ENCODE measurements at regions not wholly inside any gene's neighbourhood (a gene's known extent, or its start where the extent isn't known, plus 50 kb on each side); places are given as distances from the start of the nearest gene placed in this dataset.
"Not testable (repeated sequence)": the region's sequence is repeated elsewhere in the genome, so short reads cannot be mapped to it uniquely, and the experiment has no call there.

GRCh38 chr11:98720951-98721350 lies 299.8 kb upstream of the CNTN5 start:
- no peak for TF ChIP-seq CTCF (IDR thresholded peaks at IDR 0.05; ENCODE audit: control insufficient read depth, extremely low read depth, insufficient read depth)
- no peak for DNase-seq (ENCODE audit: low read depth)
- no peak overlapping the region for H3K4me3 ChIP-seq (ENCODE audit: low read depth, low read length)

GRCh38 chr11:98725471-98725870 lies 295.3 kb upstream of the CNTN5 start:
- no peak for TF ChIP-seq CTCF (IDR thresholded peaks at IDR 0.05; ENCODE audit: control insufficient read depth, extremely low read depth, insufficient read depth)
- no peak overlapping the region for H3K4me3 ChIP-seq (ENCODE audit: low read depth, low read length)
- no peak for DNase-seq (ENCODE audit: low read depth)

- TF ChIP-seq CTCF (IDR thresholded peaks at IDR 0.05; ENCODE audit: control insufficient read depth, extremely low read depth, insufficient read depth): no peak
- no peak overlapping the region for H3K4me3 ChIP-seq (ENCODE audit: low read depth, low read length)
- DNase-seq (ENCODE audit: low read depth): no peak
Measured at GRCh38 chr11:98728421-98728820, 292.3 kb upstream of the CNTN5 start.

GRCh38 chr11:98729118-98729517 lies 291.6 kb upstream of the CNTN5 start:
- H3K4me3 ChIP-seq (ENCODE audit: low read depth, low read length): no peak overlapping the region
- no peak for TF ChIP-seq CTCF (IDR thresholded peaks at IDR 0.05; ENCODE audit: control insufficient read depth, extremely low read depth, insufficient read depth)

GRCh38 chr11:98732947-98733346 lies 287.8 kb upstream of the CNTN5 start:
- DNase-seq (ENCODE audit: low read depth): no peak
- H3K4me3 ChIP-seq (ENCODE audit: low read depth, low read length): no peak overlapping the region

More at GRCh38 chr11:98729118-98729517, 291.6 kb upstream of the CNTN5 start:
- DNase-seq (ENCODE audit: low read depth): no peak

GRCh38 chr11:98733378-98733777 lies 287.4 kb upstream of the CNTN5 start:
- H3K4me3 ChIP-seq (ENCODE audit: low read depth, low read length); DNase-seq (ENCODE audit: low read depth): not testable (repeated sequence)

More at GRCh38 chr11:98732947-98733346, 287.8 kb upstream of the CNTN5 start:
- no peak for TF ChIP-seq CTCF (IDR thresholded peaks at IDR 0.05; ENCODE audit: control insufficient read depth, extremely low read depth, insufficient read depth)

- TF ChIP-seq CTCF (IDR thresholded peaks at IDR 0.05; ENCODE audit: control insufficient read depth, extremely low read depth, insufficient read depth): no peak
- no peak overlapping the region for H3K4me3 ChIP-seq (ENCODE audit: low read depth, low read length)
- no peak for DNase-seq (ENCODE audit: low read depth)
Measured at GRCh38 chr11:98734686-98735085, 286.1 kb upstream of the CNTN5 start.
